HEK293 (cell line): ENCODE measurements at regions not wholly inside any gene's neighbourhood (a gene's known extent, or its start where the extent isn't known, plus 50 kb on each side); places are given as distances from the start of the nearest gene placed in this dataset.

Experiments used
- CTCF ChIA-PET: fragments of 350-600 bp; formaldehyde crosslinking; extraction: SDS; loops from one replicate; lab custom pipeline; 2021; ENCODE audit warnings: antibody characterized with exemption; lab: Yijun Ruan, JAX
- POLR2A ChIA-PET: fragments of 300-600 bp; formaldehyde crosslinking; extraction: SDS; loops from one replicate; lab custom pipeline; 2020; ENCODE audit warnings: antibody characterized with exemption, inconsistent platforms; lab: Yijun Ruan, JAX
- H3K27ac ChIP-seq: fragments of 200-500 bp; sonication (Bioruptor generic); 2 replicates; pipeline ENCODE4 v1.5.1; 2014; ENCODE audit warnings: low read depth, low read length, control low read depth, inconsistent platforms; ENCODE audit errors: extremely low read depth
- H3K36me3 ChIP-seq, 2 experiments: fragments of 200-500 bp in 1 of 2; sonication (Bioruptor generic) in 1 of 2; 1 replicate in 1 of 2; 2 replicates in 1 of 2; pipeline ENCODE4 v1.5.1; 2014 to 2017; ENCODE audit warnings: inconsistent platforms in 2 of 2, low read length in 2 of 2; ENCODE audit not compliant: control insufficient read depth in 2 of 2, insufficient read depth in 1 of 2
- H3K4me1 ChIP-seq: fragments of 200-500 bp; sonication (Bioruptor generic); 2 replicates; pipeline ENCODE4 v1.5.1; 2014; ENCODE audit warnings: mild to moderate bottlenecking, low read length, inconsistent platforms; ENCODE audit not compliant: control insufficient read depth, insufficient read depth
- H3K4me3 ChIP-seq: 2 replicates; pipeline ENCODE4 v1.5.1; 2011; ENCODE audit warnings: low read depth, mild to moderate bottlenecking, control low read depth, low read length, moderate library complexity
- H3K9me3 ChIP-seq: fragments of 200-500 bp; sonication (Bioruptor generic); 2 replicates; pipeline ENCODE4 v1.5.1; 2014; ENCODE audit warnings: low read depth, low read length, inconsistent platforms; ENCODE audit not compliant: control insufficient read depth, insufficient read depth
- IKZF3 ChIP-seq: fragments of 450-650 bp; IDR thresholded peaks from 2 replicates; pipeline ENCODE4 v1.5.0; 2018; ENCODE audit warnings: missing biosample characterization, mild to moderate bottlenecking, missing genetic modification characterization, moderate library complexity
- OSR2 ChIP-seq: fragments of 450-650 bp; formaldehyde crosslinking; IDR thresholded peaks from 2 replicates; pipeline ENCODE4 v1.5.1; 2016; ENCODE audit warnings: missing biosample characterization, missing genetic modification characterization
- PRDM1 ChIP-seq: fragments of 450-650 bp; formaldehyde crosslinking; IDR thresholded peaks from 2 replicates; pipeline ENCODE4; 2016; ENCODE audit warnings: missing biosample characterization, missing genetic modification characterization
- PRDM6 ChIP-seq: fragments of 450-650 bp; formaldehyde crosslinking; IDR thresholded peaks from 2 replicates; pipeline ENCODE4 v1.5.1; 2017; ENCODE audit warnings: missing biosample characterization, missing genetic modification characterization
- SCRT2 ChIP-seq: fragments of 450-650 bp; formaldehyde crosslinking; IDR thresholded peaks from 2 replicates; pipeline ENCODE4 v1.5.1; 2016; ENCODE audit warnings: missing biosample characterization, missing genetic modification characterization
- SP2 ChIP-seq: fragments of 450-650 bp; formaldehyde crosslinking; IDR thresholded peaks from 2 replicates; pipeline ENCODE4 v1.5.1; 2016; ENCODE audit warnings: missing biosample characterization, missing genetic modification characterization
- ZBTB1 ChIP-seq: fragments of 450-650 bp; formaldehyde crosslinking; IDR thresholded peaks from 2 replicates; pipeline ENCODE4 v1.5.1; 2016; ENCODE audit warnings: missing biosample characterization, missing genetic modification characterization
- ZBTB20 ChIP-seq: fragments of 450-650 bp; formaldehyde crosslinking; IDR thresholded peaks from 2 replicates; pipeline ENCODE4 v1.5.1; 2016; ENCODE audit warnings: missing biosample characterization, missing genetic modification characterization
- ZBTB21 ChIP-seq: fragments of 450-650 bp; formaldehyde crosslinking; IDR thresholded peaks from 2 replicates; pipeline ENCODE4 v1.5.1; 2017; ENCODE audit warnings: missing biosample characterization, missing genetic modification characterization
- ZBTB44 ChIP-seq: fragments of 450-650 bp; IDR thresholded peaks from 2 replicates; pipeline ENCODE4 v1.5.1; 2018; ENCODE audit warnings: missing biosample characterization, mild to moderate bottlenecking, missing genetic modification characterization
- ZBTB8A ChIP-seq: fragments of 450-650 bp; formaldehyde crosslinking; IDR thresholded peaks from 2 replicates; pipeline ENCODE4 v1.5.1; 2016; ENCODE audit warnings: missing biosample characterization, missing genetic modification characterization
- ZEB2 ChIP-seq: fragments of 450-650 bp; formaldehyde crosslinking; IDR thresholded peaks from 2 replicates; pipeline ENCODE4 v1.5.1; 2016; ENCODE audit warnings: missing biosample characterization, missing genetic modification characterization
- ZNF114 ChIP-seq: fragments of 450-650 bp; formaldehyde crosslinking; IDR thresholded peaks from 2 replicates; pipeline ENCODE4 v1.5.0; 2017; ENCODE audit warnings: missing biosample characterization, missing genetic modification characterization
- ZNF132 ChIP-seq: fragments of 450-650 bp; formaldehyde crosslinking; IDR thresholded peaks from 2 replicates; pipeline ENCODE4 v1.5.1; 2017; ENCODE audit warnings: missing biosample characterization, missing genetic modification characterization, borderline replicate concordance
- ZNF146 ChIP-seq: fragments of 450-650 bp; formaldehyde crosslinking; IDR thresholded peaks from 2 replicates; pipeline ENCODE4 v1.5.1; 2016; ENCODE audit warnings: missing biosample characterization, missing genetic modification characterization
- ZNF350 ChIP-seq: fragments of 450-650 bp; formaldehyde crosslinking; IDR thresholded peaks from 2 replicates; pipeline ENCODE4 v1.5.0; 2017; ENCODE audit warnings: missing biosample characterization, mild to moderate bottlenecking, missing genetic modification characterization
- ZNF404 ChIP-seq: fragments of 450-650 bp; formaldehyde crosslinking; IDR thresholded peaks from 2 replicates; pipeline ENCODE4 v1.5.1; 2017; ENCODE audit warnings: missing biosample characterization, missing genetic modification characterization
- ZNF449 ChIP-seq: fragments of 450-650 bp; formaldehyde crosslinking; IDR thresholded peaks from 2 replicates; pipeline ENCODE4 v1.5.1; 2017; ENCODE audit warnings: missing biosample characterization, mild to moderate bottlenecking, missing genetic modification characterization, moderate library complexity
- ZNF585B ChIP-seq: fragments of 450-650 bp; formaldehyde crosslinking; IDR thresholded peaks from 2 replicates; pipeline ENCODE4 v1.5.1; 2016; ENCODE audit warnings: missing biosample characterization, missing genetic modification characterization
- ZNF654 ChIP-seq: fragments of 450-650 bp; formaldehyde crosslinking; IDR thresholded peaks from 2 replicates; pipeline ENCODE4 v1.5.1; 2016; ENCODE audit warnings: low read depth, missing biosample characterization, missing genetic modification characterization
- ZNF707 ChIP-seq: fragments of 450-650 bp; formaldehyde crosslinking; IDR thresholded peaks from 2 replicates; pipeline ENCODE4 v1.5.1; 2016; ENCODE audit warnings: missing biosample characterization, missing genetic modification characterization
- ZNF830 ChIP-seq: fragments of 450-650 bp; IDR thresholded peaks from 2 replicates; pipeline ENCODE4 v1.5.0; 2018; ENCODE audit warnings: missing biosample characterization, missing genetic modification characterization, low read depth, mild to moderate bottlenecking, moderate library complexity
- ZNF843 ChIP-seq: fragments of 450-650 bp; formaldehyde crosslinking; IDR thresholded peaks from 2 replicates; pipeline ENCODE4 v1.5.1; 2016; ENCODE audit warnings: missing biosample characterization, missing genetic modification characterization
- TF ChIP-seq, protein P1 (sequence below): fragments of 450-650 bp; formaldehyde crosslinking; IDR thresholded peaks from 2 replicates; pipeline ENCODE4 v1.5.1; 2017; ENCODE audit warnings: missing biosample characterization, missing genetic modification characterization
- TF ChIP-seq, protein P2 (sequence below): fragments of 450-650 bp; formaldehyde crosslinking; IDR thresholded peaks from 2 replicates; pipeline ENCODE4 v1.5.1; 2016; ENCODE audit warnings: missing biosample characterization, missing genetic modification characterization, low read depth
- TF ChIP-seq, protein P3 (sequence below): fragments of 450-650 bp; formaldehyde crosslinking; IDR thresholded peaks from 2 replicates; pipeline ENCODE4 v1.5.1; 2017; ENCODE audit warnings: missing biosample characterization, missing genetic modification characterization

DNA sequence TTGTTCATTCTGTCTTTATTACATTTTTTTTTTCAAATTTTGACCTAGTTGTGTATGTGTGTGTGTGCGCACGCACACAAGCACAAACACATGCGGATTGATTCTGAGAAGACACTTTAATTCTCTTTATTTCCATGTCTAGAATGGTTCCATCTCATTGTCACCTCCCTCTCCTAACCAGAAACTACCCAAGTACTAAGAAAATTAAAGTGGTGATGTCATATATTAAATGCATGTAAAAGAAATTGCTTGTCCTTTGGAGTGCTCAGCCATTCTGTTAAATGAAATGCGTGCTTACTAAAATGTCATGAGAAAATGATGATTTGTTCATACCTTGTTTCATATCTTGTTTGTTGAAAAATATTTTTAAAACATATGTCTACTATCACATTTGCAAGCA, 1297.0 kb upstream of the TENM3 start:
- ChIA-PET CTCF (interaction anchor here (0.6 kb wide), 1 partner anchor 93 kb away, joined by 3 read pairs; no protein-coding TSS in a partner anchor), POLR2A (no interaction called here)
- Histone ChIP-seq H3K4me1 (no peaks in the 10 kb centered on the region; the same call in 1 of the 2 replicates), H3K9me3 (no peaks in the 10 kb centered on the region), H3K36me3 (no peaks in the 10 kb centered on the region), H3K27ac (no peak overlapping the region), H3K4me3 (no peak overlapping the region)
- TF ChIP-seq, protein P1, sequence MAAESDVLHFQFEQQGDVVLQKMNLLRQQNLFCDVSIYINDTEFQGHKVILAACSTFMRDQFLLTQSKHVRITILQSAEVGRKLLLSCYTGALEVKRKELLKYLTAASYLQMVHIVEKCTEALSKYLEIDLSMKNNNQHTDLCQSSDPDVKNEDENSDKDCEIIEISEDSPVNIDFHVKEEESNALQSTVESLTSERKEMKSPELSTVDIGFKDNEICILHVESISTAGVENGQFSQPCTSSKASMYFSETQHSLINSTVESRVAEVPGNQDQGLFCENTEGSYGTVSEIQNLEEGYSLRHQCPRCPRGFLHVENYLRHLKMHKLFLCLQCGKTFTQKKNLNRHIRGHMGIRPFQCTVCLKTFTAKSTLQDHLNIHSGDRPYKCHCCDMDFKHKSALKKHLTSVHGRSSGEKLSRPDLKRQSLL (tag by site-specific recombination) = no peak
- TF ChIP-seq ZNF707 (tag by site-specific recombination) (no peak), ZNF132 (no peak), ZNF350 (tag by site-specific recombination) (no peak)
- TF ChIP-seq, protein P2, sequence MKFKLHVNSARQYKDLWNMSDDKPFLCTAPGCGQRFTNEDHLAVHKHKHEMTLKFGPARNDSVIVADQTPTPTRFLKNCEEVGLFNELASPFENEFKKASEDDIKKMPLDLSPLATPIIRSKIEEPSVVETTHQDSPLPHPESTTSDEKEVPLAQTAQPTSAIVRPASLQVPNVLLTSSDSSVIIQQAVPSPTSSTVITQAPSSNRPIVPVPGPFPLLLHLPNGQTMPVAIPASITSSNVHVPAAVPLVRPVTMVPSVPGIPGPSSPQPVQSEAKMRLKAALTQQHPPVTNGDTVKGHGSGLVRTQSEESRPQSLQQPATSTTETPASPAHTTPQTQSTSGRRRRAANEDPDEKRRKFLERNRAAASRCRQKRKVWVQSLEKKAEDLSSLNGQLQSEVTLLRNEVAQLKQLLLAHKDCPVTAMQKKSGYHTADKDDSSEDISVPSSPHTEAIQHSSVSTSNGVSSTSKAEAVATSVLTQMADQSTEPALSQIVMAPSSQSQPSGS (tag by site-specific recombination) = peak; percentile 82

- Histone ChIP-seq H3K36me3 (no peaks in the 10 kb centered on the region), H3K27ac (no peak overlapping the region), H3K9me3 (no peaks in the 10 kb centered on the region), H3K4me1 (no peaks in the 10 kb centered on the region; the same call in 1 of the 2 replicates), H3K4me3 (no peak overlapping the region)
- ChIA-PET POLR2A (no interaction called here), CTCF (interaction anchor here (0.6 to 1.8 kb wide), 7 partner anchors 8 to 427 kb away, joined by 3 to 9 read pairs (median 4); no protein-coding TSS in a partner anchor)
- peak; percentile 47; the same call in 1 of the 2 replicates for TF ChIP-seq ZNF654 (tag by site-specific recombination)
- TF ChIP-seq SCRT2 (tag by site-specific recombination) = peak; percentile 27; the same call in 1 of the 2 replicates
- TF ChIP-seq SP2 (tag by site-specific recombination) = no peak
- TF ChIP-seq ZNF146 (tag by site-specific recombination) = no peak
- TF ChIP-seq ZEB2 (tag by site-specific recombination) = no peak
- TF ChIP-seq ZNF843 (tag by site-specific recombination) = 0 out of 2 replicates have a peak, but pooled peaks have one; percentile 45
- no peak for TF ChIP-seq ZNF830 (tag by site-specific recombination)
- peak; percentile 40; the same call in 1 of the 2 replicates for TF ChIP-seq PRDM1 (tag by site-specific recombination)
- TF ChIP-seq ZNF404 (tag by site-specific recombination) = no peak
- TF ChIP-seq IKZF3 = no peak
- TF ChIP-seq ZBTB20 (tag by site-specific recombination) = no peak
- TF ChIP-seq OSR2 = no peak
- no peak for TF ChIP-seq ZNF449 (tag by site-specific recombination)
- TF ChIP-seq ZBTB1 (tag by site-specific recombination) = no peak
- TF ChIP-seq ZBTB44 = peak; percentile 46; the same call in 1 of the 2 replicates
- TF ChIP-seq, protein P3, sequence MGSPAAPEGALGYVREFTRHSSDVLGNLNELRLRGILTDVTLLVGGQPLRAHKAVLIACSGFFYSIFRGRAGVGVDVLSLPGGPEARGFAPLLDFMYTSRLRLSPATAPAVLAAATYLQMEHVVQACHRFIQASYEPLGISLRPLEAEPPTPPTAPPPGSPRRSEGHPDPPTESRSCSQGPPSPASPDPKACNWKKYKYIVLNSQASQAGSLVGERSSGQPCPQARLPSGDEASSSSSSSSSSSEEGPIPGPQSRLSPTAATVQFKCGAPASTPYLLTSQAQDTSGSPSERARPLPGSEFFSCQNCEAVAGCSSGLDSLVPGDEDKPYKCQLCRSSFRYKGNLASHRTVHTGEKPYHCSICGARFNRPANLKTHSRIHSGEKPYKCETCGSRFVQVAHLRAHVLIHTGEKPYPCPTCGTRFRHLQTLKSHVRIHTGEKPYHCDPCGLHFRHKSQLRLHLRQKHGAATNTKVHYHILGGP = peak; percentile 92
- 0 out of 2 replicates have a peak, but pooled peaks have one; percentile 16 for TF ChIP-seq ZBTB8A
- no peak for TF ChIP-seq ZNF114
- TF ChIP-seq ZNF585B (tag by site-specific recombination) = no peak
- TF ChIP-seq PRDM6 (tag by site-specific recombination) = peak; percentile 68
- TF ChIP-seq ZBTB21 (tag by site-specific recombination) = no peak
Observed at GRCh38 chr4:180947425-180947824, 1295.8 kb upstream of the TENM3 start.
